K562 (cell line): ENCODE measurements at regions not wholly inside any gene's neighbourhood (a gene's known extent, or its start where the extent isn't known, plus 50 kb on each side); places are given as distances from the start of the nearest gene placed in this dataset.
A peak's percentile ranks its signal among the peaks of the same experiment; 100 is the strongest.

Source experiments
- ETS2 ChIP-seq: IDR thresholded peaks from 2 replicates; pipeline ENCODE4 v1.6.1; 2016; ENCODE audit warnings: borderline replicate concordance, missing genetic modification characterization, mild to moderate bottlenecking, moderate library complexity, missing compliant biosample characterization; ENCODE audit not compliant: poor library complexity, severe bottlenecking
- FOXK1 ChIP-seq: sonication (generic); formaldehyde crosslinking; IDR thresholded peaks from 2 replicates; pipeline ENCODE4 v1.8.0; 2022; ENCODE audit warnings: missing genetic modification reagents, mild to moderate bottlenecking, borderline replicate concordance
- GTF2E2 ChIP-seq: fragments of 200-800 bp; sonication (Bioruptor generic); IDR thresholded peaks from 2 replicates; pipeline ENCODE4 v1.6.1; 2016; ENCODE audit warnings: missing genetic modification characterization, missing compliant biosample characterization
- LEF1 ChIP-seq: fragments of 450-650 bp; IDR thresholded peaks from 2 replicates; pipeline ENCODE4 v1.6.1; 2016; ENCODE audit warnings: mild to moderate bottlenecking
- MAFK ChIP-seq: IDR thresholded peaks from 2 replicates; pipeline ENCODE4 v1.6.1; 2011; ENCODE audit warnings: low read length, improper control_type of control experiment
- NCOA2 ChIP-seq, 2 experiments: fragments of 450-650 bp; IDR thresholded peaks; 2 replicates each; pipeline ENCODE4 v1.6.1; 2018; ENCODE audit warnings: mild to moderate bottlenecking in 2 of 2, moderate library complexity in 1 of 2; ENCODE audit not compliant: partially characterized antibody in 2 of 2
- NFE2 ChIP-seq: IDR thresholded peaks from 2 replicates; pipeline ENCODE4 v1.6.1; 2014; ENCODE audit warnings: antibody characterized with exemption, low read depth
- PURB ChIP-seq: sonication (generic); formaldehyde crosslinking; IDR thresholded peaks from 2 replicates; pipeline ENCODE4 v1.9.0; 2021; ENCODE audit warnings: low read depth, mild to moderate bottlenecking, missing genetic modification reagents
- RBM14 ChIP-seq: fragments of 200-400 bp; formaldehyde crosslinking; IDR thresholded peaks from 2 replicates; pipeline ENCODE4 v1.6.1; 2018; ENCODE audit warnings: low read depth, mild to moderate bottlenecking, low read length, moderate library complexity, borderline replicate concordance; ENCODE audit not compliant: insufficient read depth
- SLC30A9 ChIP-seq: fragments of 250-450 bp; sonication (Bioruptor Pico); IDR thresholded peaks from 2 replicates; pipeline ENCODE4 v1.8.0; 2022; ENCODE audit warnings: mild to moderate bottlenecking, moderate library complexity
- SMAD3 ChIP-seq: fragments of 450-650 bp; formaldehyde crosslinking; conservative IDR thresholded peaks from 2 replicates; pipeline ENCODE4 v1.4.0; 2020; ENCODE audit warnings: mild to moderate bottlenecking
- SMAD4 ChIP-seq: fragments of 250-450 bp; sonication (Bioruptor Pico); conservative IDR thresholded peaks from 2 replicates; pipeline ENCODE4 v1.8.0; 2021; ENCODE audit warnings: inconsistent platforms, mild to moderate bottlenecking, moderate library complexity
- TARDBP ChIP-seq: fragments of 450-650 bp; IDR thresholded peaks from 2 replicates; pipeline ENCODE4 v1.6.1; 2016
- YBX1 ChIP-seq: fragments of 450-650 bp; IDR thresholded peaks from 2 replicates; pipeline ENCODE4 v1.7.1; 2016; ENCODE audit warnings: mild to moderate bottlenecking
- TF ChIP-seq, protein P1 (sequence below), 2 experiments: fragments of 450-650 bp; IDR thresholded peaks; 2 replicates each; pipeline ENCODE4 v1.6.1; 2016
- TF ChIP-seq, protein P2 (sequence below), 2 experiments: fragments of 200-800 bp in 1 of 2; sonication (Bioruptor generic) in 1 of 2; sonication (generic) in 1 of 2; formaldehyde crosslinking in 1 of 2; IDR thresholded peaks in 1 of 2; conservative IDR thresholded peaks in 1 of 2; 2 replicates each; pipeline versions ENCODE4 v1.5.0 to v1.6.1; 2016 to 2020; ENCODE audit warnings: missing compliant biosample characterization in 1 of 2, missing genetic modification characterization in 1 of 2, missing genetic modification reagents in 1 of 2
- TF ChIP-seq, protein P3 (sequence below): fragments of 450-650 bp; IDR thresholded peaks from 2 replicates; pipeline ENCODE4 v1.7.1; 2018; ENCODE audit warnings: mild to moderate bottlenecking, low read depth; ENCODE audit not compliant: partially characterized antibody
- TF ChIP-seq, protein P4 (sequence below): fragments of 250-450 bp; sonication (Bioruptor Pico); IDR thresholded peaks from 2 replicates; pipeline ENCODE4 v1.5.0; 2020; ENCODE audit warnings: mild to moderate bottlenecking

DNA sequence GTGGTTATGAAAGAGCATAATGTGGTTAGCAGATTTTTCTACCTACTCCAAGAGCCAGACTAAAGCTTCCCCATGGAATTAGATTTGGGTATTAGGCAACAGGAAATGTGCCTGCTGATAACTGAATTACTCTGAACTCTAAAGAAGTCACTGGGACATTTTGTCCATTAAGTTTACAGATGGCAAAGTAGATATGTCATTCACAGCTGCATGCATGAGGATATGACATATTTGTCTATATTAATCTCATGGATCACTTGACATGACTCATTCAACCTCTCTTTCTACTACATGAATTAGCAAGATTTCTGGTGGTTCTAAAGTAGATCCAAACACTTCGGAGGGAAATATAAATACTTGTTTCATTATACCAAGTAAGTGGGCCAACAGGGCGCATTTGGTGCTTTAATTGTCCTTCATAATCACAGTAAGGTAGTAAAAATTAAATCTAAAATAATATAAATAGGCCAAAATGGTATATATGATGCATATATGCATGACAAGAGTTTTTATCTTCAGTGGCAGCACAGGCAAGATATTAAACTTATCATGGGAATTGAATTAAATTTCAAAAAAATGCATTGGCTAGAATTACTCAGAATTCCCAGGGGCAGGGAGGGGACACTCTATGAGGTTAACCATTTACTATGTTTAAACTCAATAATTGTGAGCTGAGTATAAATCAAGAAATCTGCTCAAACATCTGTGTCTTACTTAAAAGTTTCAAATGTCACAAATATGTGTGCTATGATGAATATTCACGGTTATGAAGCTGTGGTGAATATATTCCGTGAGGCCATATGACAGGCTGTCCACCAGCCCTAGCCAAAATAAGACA, 365.3 kb upstream of the KCNMB2 start (continued):
- TF ChIP-seq, protein P1, sequence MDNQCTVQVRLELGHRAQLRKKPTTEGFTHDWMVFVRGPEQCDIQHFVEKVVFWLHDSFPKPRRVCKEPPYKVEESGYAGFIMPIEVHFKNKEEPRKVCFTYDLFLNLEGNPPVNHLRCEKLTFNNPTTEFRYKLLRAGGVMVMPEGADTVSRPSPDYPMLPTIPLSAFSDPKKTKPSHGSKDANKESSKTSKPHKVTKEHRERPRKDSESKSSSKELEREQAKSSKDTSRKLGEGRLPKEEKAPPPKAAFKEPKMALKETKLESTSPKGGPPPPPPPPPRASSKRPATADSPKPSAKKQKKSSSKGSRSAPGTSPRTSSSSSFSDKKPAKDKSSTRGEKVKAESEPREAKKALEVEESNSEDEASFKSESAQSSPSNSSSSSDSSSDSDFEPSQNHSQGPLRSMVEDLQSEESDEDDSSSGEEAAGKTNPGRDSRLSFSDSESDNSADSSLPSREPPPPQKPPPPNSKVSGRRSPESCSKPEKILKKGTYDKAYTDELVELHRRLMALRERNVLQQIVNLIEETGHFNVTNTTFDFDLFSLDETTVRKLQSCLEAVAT (IDR thresholded peaks at IDR 0.05), result peak in 1 of 2 experiments; percentile 67; a peak in 2 of 4 replicates
- TF ChIP-seq MAFK (peak; percentile 53), LEF1 (peak; percentile 98), SLC30A9 (CRISPR knock-in tag) (no peak), ETS2 (tag) (no peak), SMAD3 (CRISPR knock-in tag) (peak; percentile 90), TARDBP (0 out of 2 replicates have a peak, but pooled peaks have one; percentile 23), PURB (CRISPR knock-in tag) (no peak), GTF2E2 (no peak), RBM14 (no peak), NCOA2 (IDR thresholded peaks at IDR 0.05; ENCODE audit: partially characterized antibody in 2 of 2) (peak; percentile 90 to 93), FOXK1 (CRISPR knock-in tag) (no peak), NFE2 (peak; percentile 85), YBX1 (no peak), SMAD4 (CRISPR knock-in tag) (peak; percentile 97)
- TF ChIP-seq, protein P2, sequence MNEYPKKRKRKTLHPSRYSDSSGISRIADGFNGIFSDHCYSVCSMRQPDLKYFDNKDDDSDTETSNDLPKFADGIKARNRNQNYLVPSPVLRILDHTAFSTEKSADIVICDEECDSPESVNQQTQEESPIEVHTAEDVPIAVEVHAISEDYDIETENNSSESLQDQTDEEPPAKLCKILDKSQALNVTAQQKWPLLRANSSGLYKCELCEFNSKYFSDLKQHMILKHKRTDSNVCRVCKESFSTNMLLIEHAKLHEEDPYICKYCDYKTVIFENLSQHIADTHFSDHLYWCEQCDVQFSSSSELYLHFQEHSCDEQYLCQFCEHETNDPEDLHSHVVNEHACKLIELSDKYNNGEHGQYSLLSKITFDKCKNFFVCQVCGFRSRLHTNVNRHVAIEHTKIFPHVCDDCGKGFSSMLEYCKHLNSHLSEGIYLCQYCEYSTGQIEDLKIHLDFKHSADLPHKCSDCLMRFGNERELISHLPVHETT (CRISPR knock-in tag; conservative IDR thresholded peaks at IDR 0.05 in 1 of 2, IDR thresholded peaks at IDR 0.05 in 1 of 2), result peak in 1 of 2 experiments; percentile 90; a peak in 2 of 4 replicates
- TF ChIP-seq, protein P3, sequence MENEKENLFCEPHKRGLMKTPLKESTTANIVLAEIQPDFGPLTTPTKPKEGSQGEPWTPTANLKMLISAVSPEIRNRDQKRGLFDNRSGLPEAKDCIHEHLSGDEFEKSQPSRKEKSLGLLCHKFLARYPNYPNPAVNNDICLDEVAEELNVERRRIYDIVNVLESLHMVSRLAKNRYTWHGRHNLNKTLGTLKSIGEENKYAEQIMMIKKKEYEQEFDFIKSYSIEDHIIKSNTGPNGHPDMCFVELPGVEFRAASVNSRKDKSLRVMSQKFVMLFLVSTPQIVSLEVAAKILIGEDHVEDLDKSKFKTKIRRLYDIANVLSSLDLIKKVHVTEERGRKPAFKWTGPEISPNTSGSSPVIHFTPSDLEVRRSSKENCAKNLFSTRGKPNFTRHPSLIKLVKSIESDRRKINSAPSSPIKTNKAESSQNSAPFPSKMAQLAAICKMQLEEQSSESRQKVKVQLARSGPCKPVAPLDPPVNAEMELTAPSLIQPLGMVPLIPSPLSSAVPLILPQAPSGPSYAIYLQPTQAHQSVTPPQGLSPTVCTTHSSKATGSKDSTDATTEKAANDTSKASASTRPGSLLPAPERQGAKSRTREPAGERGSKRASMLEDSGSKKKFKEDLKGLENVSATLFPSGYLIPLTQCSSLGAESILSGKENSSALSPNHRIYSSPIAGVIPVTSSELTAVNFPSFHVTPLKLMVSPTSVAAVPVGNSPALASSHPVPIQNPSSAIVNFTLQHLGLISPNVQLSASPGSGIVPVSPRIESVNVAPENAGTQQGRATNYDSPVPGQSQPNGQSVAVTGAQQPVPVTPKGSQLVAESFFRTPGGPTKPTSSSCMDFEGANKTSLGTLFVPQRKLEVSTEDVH, result peak; percentile 24
- TF ChIP-seq, protein P4, sequence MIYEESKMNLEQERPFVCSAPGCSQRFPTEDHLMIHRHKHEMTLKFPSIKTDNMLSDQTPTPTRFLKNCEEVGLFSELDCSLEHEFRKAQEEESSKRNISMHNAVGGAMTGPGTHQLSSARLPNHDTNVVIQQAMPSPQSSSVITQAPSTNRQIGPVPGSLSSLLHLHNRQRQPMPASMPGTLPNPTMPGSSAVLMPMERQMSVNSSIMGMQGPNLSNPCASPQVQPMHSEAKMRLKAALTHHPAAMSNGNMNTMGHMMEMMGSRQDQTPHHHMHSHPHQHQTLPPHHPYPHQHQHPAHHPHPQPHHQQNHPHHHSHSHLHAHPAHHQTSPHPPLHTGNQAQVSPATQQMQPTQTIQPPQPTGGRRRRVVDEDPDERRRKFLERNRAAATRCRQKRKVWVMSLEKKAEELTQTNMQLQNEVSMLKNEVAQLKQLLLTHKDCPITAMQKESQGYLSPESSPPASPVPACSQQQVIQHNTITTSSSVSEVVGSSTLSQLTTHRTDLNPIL (CRISPR knock-in tag), result 0 out of 2 replicates have a peak, but pooled peaks have one; percentile 16
